MM.1S (cell line): ENCODE measurements at regions not wholly inside any gene's neighbourhood (a gene's known extent, or its start where the extent isn't known, plus 50 kb on each side); places are given as distances from the start of the nearest gene placed in this dataset.

Source experiments
- EZH2 ChIP-seq: fragments of 300-600 bp; sonication (generic); optimal IDR thresholded peaks from 2 replicates; pipeline ENCODE3; 2017; ENCODE audit warnings: low read depth, mild to moderate bottlenecking, antibody characterized with exemption, low read length, mixed read lengths
- TF ChIP-seq, protein P1 (sequence below): fragments of 300-600 bp; sonication (generic); IDR thresholded peaks from 2 replicates; pipeline ENCODE4 v1.5.1; 2016; ENCODE audit warnings: antibody characterized with exemption, low read length, mixed read lengths

GRCh38 chr11:29534836-29535235, 482.0 kb downstream of the KCNA4 start:
- TF ChIP-seq, protein P1, sequence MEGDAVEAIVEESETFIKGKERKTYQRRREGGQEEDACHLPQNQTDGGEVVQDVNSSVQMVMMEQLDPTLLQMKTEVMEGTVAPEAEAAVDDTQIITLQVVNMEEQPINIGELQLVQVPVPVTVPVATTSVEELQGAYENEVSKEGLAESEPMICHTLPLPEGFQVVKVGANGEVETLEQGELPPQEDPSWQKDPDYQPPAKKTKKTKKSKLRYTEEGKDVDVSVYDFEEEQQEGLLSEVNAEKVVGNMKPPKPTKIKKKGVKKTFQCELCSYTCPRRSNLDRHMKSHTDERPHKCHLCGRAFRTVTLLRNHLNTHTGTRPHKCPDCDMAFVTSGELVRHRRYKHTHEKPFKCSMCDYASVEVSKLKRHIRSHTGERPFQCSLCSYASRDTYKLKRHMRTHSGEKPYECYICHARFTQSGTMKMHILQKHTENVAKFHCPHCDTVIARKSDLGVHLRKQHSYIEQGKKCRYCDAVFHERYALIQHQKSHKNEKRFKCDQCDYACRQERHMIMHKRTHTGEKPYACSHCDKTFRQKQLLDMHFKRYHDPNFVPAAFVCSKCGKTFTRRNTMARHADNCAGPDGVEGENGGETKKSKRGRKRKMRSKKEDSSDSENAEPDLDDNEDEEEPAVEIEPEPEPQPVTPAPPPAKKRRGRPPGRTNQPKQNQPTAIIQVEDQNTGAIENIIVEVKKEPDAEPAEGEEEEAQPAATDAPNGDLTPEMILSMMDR: no peak
- no peak for TF ChIP-seq EZH2
